Naive thymus-derived CD8-positive, alpha-beta T cell (primary cell): ENCODE measurements at regions not wholly inside any gene's neighbourhood (a gene's known extent, or its start where the extent isn't known, plus 50 kb on each side); places are given as distances from the start of the nearest gene placed in this dataset.

Source experiments
- ATAC-seq, 2 donors: fragments of 150-1000 bp; cut with Tn5 transposase in 1 of 2; sonication (Bioruptor Pico), chemical (Tn5 transposase) in 1 of 2; 1 replicate in 1 of 2; 2 replicates in 1 of 2; pipeline ENCODE4 v1.10.0; 2021; ENCODE audit warnings: mild to moderate bottlenecking in 2 of 2, moderate library complexity in 2 of 2
- POLR2A ChIA-PET: fragments of 350-600 bp; sonication (Branson Sonifier 250); formaldehyde crosslinking; loops from one replicate; lab custom pipeline; 2021; ENCODE audit warnings: antibody characterized with exemption; lab: Charles Lee
- DNase-seq, 10 donors: peaks; one replicate each; pipeline versions ENCODE4 v3.0.0 to v3.0.0-alpha.2; 2020 to 2022
- H3K27ac Mint-ChIP-seq, 10 donors: one replicate each; pipeline ENCODE4 v1.8.0; 2020 to 2022; ENCODE audit warnings: mild to moderate bottlenecking in 10 of 10, mixed read lengths in 10 of 10, moderate library complexity in 4 of 10, inconsistent platforms in 1 of 10
- H3K27me3 Mint-ChIP-seq, 5 donors: one replicate each; pipeline ENCODE4 v1.8.0; 2021 to 2022; ENCODE audit warnings: mixed read lengths in 5 of 5
- H3K36me3 Mint-ChIP-seq, 3 donors: one replicate each; pipeline ENCODE4 v1.8.0; 2020 to 2022; ENCODE audit warnings: mixed read lengths in 3 of 3, mild to moderate bottlenecking in 2 of 3, inconsistent platforms in 1 of 3
- H3K4me1 Mint-ChIP-seq, 4 donors: one replicate each; pipeline ENCODE4 v1.8.0; 2021 to 2022; ENCODE audit warnings: mixed read lengths in 4 of 4
- H3K4me3 Mint-ChIP-seq, 10 donors: one replicate each; pipeline ENCODE4 v1.8.0; 2020 to 2022; ENCODE audit warnings: mild to moderate bottlenecking in 10 of 10, mixed read lengths in 10 of 10, moderate library complexity in 6 of 10, inconsistent platforms in 1 of 10
- H3K9me3 Mint-ChIP-seq, 9 donors: one replicate each; pipeline ENCODE4 v1.8.0; 2020 to 2022; ENCODE audit warnings: mixed read lengths in 9 of 9, mild to moderate bottlenecking in 3 of 9, inconsistent platforms in 1 of 9, moderate library complexity in 1 of 9

GRCh38 chr10:44039599-44039998 lies 345.3 kb downstream of the CXCL12 start:
- Mint-ChIP-seq H3K4me1 (no peaks in the 10 kb centered on the region), H3K27ac (no peak overlapping the region), H3K27me3 (peaks cover 0 to 14% (median 7%) of the 10 kb centered on the region in 5 donors), H3K36me3 (no peaks in the 10 kb centered on the region), H3K9me3 (peaks cover 0 to 4% (median 0%) of the 10 kb centered on the region in 9 donors), H3K4me3 (no peak overlapping the region)
- ATAC-seq (no peak), DNase-seq (no peak)
- POLR2A ChIA-PET: no interaction called here

GRCh38 chr10:44036425-44036824 lies 348.5 kb downstream of the CXCL12 start:
- H3K4me3 Mint-ChIP-seq: no peak overlapping the region
- ATAC-seq: no peak

GRCh38 chr10:44035474-44036197 lies 349.3 kb downstream of the CXCL12 start:
- H3K4me1 Mint-ChIP-seq: no peaks in the 10 kb centered on the region
- POLR2A ChIA-PET: no interaction called here
- H3K27ac Mint-ChIP-seq: no peak overlapping the region
- H3K4me3 Mint-ChIP-seq: no peak overlapping the region
- DNase-seq (no peak), ATAC-seq (no peak)
- H3K9me3 Mint-ChIP-seq: peaks cover 0 to 4% (median 0%) of the 10 kb centered on the region in 9 donors
- peaks cover 3 to 14% (median 8%) of the 10 kb centered on the region in 5 donors for H3K27me3 Mint-ChIP-seq
- no peaks in the 10 kb centered on the region for H3K36me3 Mint-ChIP-seq

More at GRCh38 chr10:44036425-44036824, 348.5 kb downstream of the CXCL12 start:
- Mint-ChIP-seq H3K4me1 (no peaks in the 10 kb centered on the region), H3K27ac (no peak overlapping the region), H3K9me3 (peaks cover 0 to 4% (median 0%) of the 10 kb centered on the region in 9 donors), H3K36me3 (no peaks in the 10 kb centered on the region), H3K27me3 (peaks cover 3 to 14% (median 8%) of the 10 kb centered on the region in 5 donors)
- no peak for DNase-seq
- POLR2A ChIA-PET: no interaction called here

- Mint-ChIP-seq H3K27ac (no peak overlapping the region), H3K27me3 (peaks cover 3 to 14% (median 6%) of the 10 kb centered on the region in 5 donors), H3K9me3 (peaks cover 0 to under 1% (median 0%) of the 10 kb centered on the region in 9 donors), H3K4me1 (no peaks in the 10 kb centered on the region), H3K4me3 (no peak overlapping the region), H3K36me3 (no peaks in the 10 kb centered on the region)
- ATAC-seq: no peak
- no peak for DNase-seq
- POLR2A ChIA-PET: no interaction called here
These were observed 350.0 kb downstream of the CXCL12 start for GRCh38 chr10:44034946-44035345.

- Mint-ChIP-seq H3K9me3 (no peaks in the 10 kb centered on the region), H3K4me3 (no peak overlapping the region), H3K36me3 (no peaks in the 10 kb centered on the region), H3K27ac (no peak overlapping the region), H3K27me3 (peaks cover 3 to 14% (median 6%) of the 10 kb centered on the region in 5 donors), H3K4me1 (no peaks in the 10 kb centered on the region)
- ATAC-seq (no peak), DNase-seq (no peak)
- POLR2A ChIA-PET: no interaction called here
These were observed 351.9 kb downstream of the CXCL12 start for GRCh38 chr10:44033008-44033407.

- Mint-ChIP-seq H3K27me3 (peaks cover 3 to 14% (median 6%) of the 10 kb centered on the region in 5 donors), H3K36me3 (no peaks in the 10 kb centered on the region), H3K4me1 (no peaks in the 10 kb centered on the region), H3K4me3 (no peak overlapping the region), H3K9me3 (no peaks in the 10 kb centered on the region), H3K27ac (no peak overlapping the region)
- ATAC-seq (no peak), DNase-seq (no peak)
- POLR2A ChIA-PET: no interaction called here
These were observed 352.7 kb downstream of the CXCL12 start for GRCh38 chr10:44032216-44032615.

- ATAC-seq: no peak
- peaks cover 3 to 11% (median 5%) of the 10 kb centered on the region in 5 donors for H3K27me3 Mint-ChIP-seq
- POLR2A ChIA-PET: interaction anchor here (1.4 kb wide), 1 partner anchor 341 kb away, joined by 4 read pairs; no protein-coding TSS in a partner anchor
- no peak overlapping the region for H3K4me3 Mint-ChIP-seq
- H3K27ac Mint-ChIP-seq: no peak overlapping the region
- H3K4me1 Mint-ChIP-seq: no peaks in the 10 kb centered on the region
- no peaks in the 10 kb centered on the region for H3K36me3 Mint-ChIP-seq
- no peak for DNase-seq
- no peaks in the 10 kb centered on the region for H3K9me3 Mint-ChIP-seq
These were observed 354.2 kb downstream of the CXCL12 start for GRCh38 chr10:44030738-44031137.

GRCh38 chr10:44030132-44030531 lies 354.8 kb downstream of the CXCL12 start:
- Mint-ChIP-seq H3K27ac (peak overlapping the region in 1 of 10 donors; percentile 33), H3K4me3 (no peak overlapping the region), H3K27me3 (peaks cover 3 to 11% (median 8%) of the 10 kb centered on the region in 5 donors), H3K4me1 (no peaks in the 10 kb centered on the region), H3K36me3 (no peaks in the 10 kb centered on the region), H3K9me3 (no peaks in the 10 kb centered on the region)
- peak in 4 of 10 donors; percentile 13 to 30 (median 28) for DNase-seq
- POLR2A ChIA-PET: interaction anchor here (1.4 kb wide), 1 partner anchor 341 kb away, joined by 4 read pairs; no protein-coding TSS in a partner anchor
- peak; percentile 58 to 68 for ATAC-seq

GRCh38 chr10:44028384-44029137 lies 356.3 kb downstream of the CXCL12 start:
- Mint-ChIP-seq H3K36me3 (no peaks in the 10 kb centered on the region), H3K27ac (no peak overlapping the region), H3K4me1 (no peaks in the 10 kb centered on the region), H3K27me3 (peaks cover 5 to 27% (median 13%) of the 10 kb centered on the region in 5 donors), H3K4me3 (no peak overlapping the region), H3K9me3 (no peaks in the 10 kb centered on the region)
- no peak for ATAC-seq
- no peak for DNase-seq
- POLR2A ChIA-PET: no interaction called here

GRCh38 chr10:44024356-44025116 lies 360.4 kb downstream of the CXCL12 start:
- POLR2A ChIA-PET: no interaction called here
- Mint-ChIP-seq H3K4me1 (no peaks in the 10 kb centered on the region), H3K9me3 (peaks cover 0 to 3% (median 0%) of the 10 kb centered on the region in 9 donors), H3K4me3 (no peak overlapping the region), H3K36me3 (no peaks in the 10 kb centered on the region), H3K27ac (peak overlapping the region in 1 of 10 donors; percentile 35), H3K27me3 (peaks cover 6 to 34% (median 14%) of the 10 kb centered on the region in 5 donors)
- ATAC-seq (no peak), DNase-seq (no peak)

- H3K4me1 Mint-ChIP-seq: no peaks in the 10 kb centered on the region
- H3K27ac Mint-ChIP-seq: no peak overlapping the region
- H3K4me3 Mint-ChIP-seq: no peak overlapping the region
- no peak for ATAC-seq
- peaks cover 6 to 34% (median 14%) of the 10 kb centered on the region in 5 donors for H3K27me3 Mint-ChIP-seq
- H3K9me3 Mint-ChIP-seq: peaks cover 0 to 3% (median 0%) of the 10 kb centered on the region in 9 donors
- H3K36me3 Mint-ChIP-seq: no peaks in the 10 kb centered on the region
- POLR2A ChIA-PET: no interaction called here
- no peak for DNase-seq
These were observed 361.4 kb downstream of the CXCL12 start for GRCh38 chr10:44023517-44023916.

- H3K36me3 Mint-ChIP-seq: no peaks in the 10 kb centered on the region
- peaks cover 0 to 3% (median 0%) of the 10 kb centered on the region in 9 donors for H3K9me3 Mint-ChIP-seq
- H3K4me3 Mint-ChIP-seq: no peak overlapping the region
- no peaks in the 10 kb centered on the region for H3K4me1 Mint-ChIP-seq
- no peak for DNase-seq
- POLR2A ChIA-PET: no interaction called here
- H3K27me3 Mint-ChIP-seq: peaks cover 6 to 34% (median 16%) of the 10 kb centered on the region in 5 donors
- no peak for ATAC-seq
- H3K27ac Mint-ChIP-seq: no peak overlapping the region
These were observed 362.7 kb downstream of the CXCL12 start for GRCh38 chr10:44022203-44022602.
